OCI-LY3 (cell line): ENCODE measurements at regions not wholly inside any gene's neighbourhood (a gene's known extent, or its start where the extent isn't known, plus 50 kb on each side); places are given as distances from the start of the nearest gene placed in this dataset.

ENCODE experiments used
- H2AFZ ChIP-seq: fragments of 200-600, 300-600 bp; shearing (Covaris generic); 2 replicates; pipeline ENCODE4 v1.6.0; 2014; ENCODE audit warnings: antibody characterized with exemption, low read depth, low read length
- H3K27ac ChIP-seq: fragments of 200-600, 300-600 bp; sonication (generic); 2 replicates; pipeline ENCODE4 v1.5.1; 2014; ENCODE audit warnings: mild to moderate bottlenecking, low read length, moderate library complexity, mixed read lengths
- H3K27me3 ChIP-seq: fragments of 200-600, 300-600 bp; sonication (generic); 2 replicates; pipeline ENCODE4 v1.6.1; 2014; ENCODE audit warnings: low read depth, low read length, mixed read lengths
- H3K36me3 ChIP-seq: fragments of 200-600, 300-600 bp; sonication (generic); replicated peaks from 2 replicates; pipeline ENCODE3; 2014; ENCODE audit warnings: low read depth, low read length, mixed read lengths
- H3K4me1 ChIP-seq: fragments of 300-600, 200-600 bp; sonication (generic); 2 replicates; pipeline ENCODE4 v1.6.1; 2014; ENCODE audit warnings: low read length, mixed read lengths
- H3K4me2 ChIP-seq: fragments of 200-600, 300-600 bp; sonication (generic); 2 replicates; pipeline ENCODE4 v1.6.1; 2014; ENCODE audit warnings: low read length, mixed read lengths
- H3K4me3 ChIP-seq: fragments of 300-600, 200-600 bp; sonication (generic); 2 replicates; pipeline ENCODE4 v1.5.1; 2014; ENCODE audit warnings: antibody characterized with exemption, mild to moderate bottlenecking, low read length, moderate library complexity
- H3K79me2 ChIP-seq: fragments of 300-600, 200-600 bp; shearing (Covaris generic); 2 replicates; pipeline ENCODE4 v1.6.1; 2014; ENCODE audit warnings: mild to moderate bottlenecking, low read length, mixed read lengths
- H3K9ac ChIP-seq: fragments of 300-600, 200-600 bp; shearing (Covaris generic); 2 replicates; pipeline ENCODE4 v1.6.0; 2014; ENCODE audit warnings: mild to moderate bottlenecking, low read length, moderate library complexity
- H3K9me3 ChIP-seq: fragments of 200-600, 300-600 bp; shearing (Covaris generic); 2 replicates; pipeline ENCODE4 v1.6.1; 2014; ENCODE audit warnings: low read length, mixed read lengths; ENCODE audit not compliant: insufficient read depth
- H4K20me1 ChIP-seq: fragments of 200-600, 300-600 bp; sonication (generic); 2 replicates; pipeline ENCODE4 v1.6.1; 2016; ENCODE audit warnings: low read length, mixed read lengths; ENCODE audit not compliant: insufficient read depth
- CTCF ChIP-seq: fragments of 200-600, 300-600 bp; sonication (generic); IDR thresholded peaks from 2 replicates; pipeline ENCODE4 v1.5.1; 2014; ENCODE audit warnings: antibody characterized with exemption, low read length, low read depth
- EZH2phosphoT487 ChIP-seq: fragments of 200-600 bp; shearing (Covaris generic); IDR thresholded peaks from 2 replicates; pipeline ENCODE4 v1.6.1; 2018; ENCODE audit warnings: antibody characterized with exemption, mixed run types, low read depth

DNA sequence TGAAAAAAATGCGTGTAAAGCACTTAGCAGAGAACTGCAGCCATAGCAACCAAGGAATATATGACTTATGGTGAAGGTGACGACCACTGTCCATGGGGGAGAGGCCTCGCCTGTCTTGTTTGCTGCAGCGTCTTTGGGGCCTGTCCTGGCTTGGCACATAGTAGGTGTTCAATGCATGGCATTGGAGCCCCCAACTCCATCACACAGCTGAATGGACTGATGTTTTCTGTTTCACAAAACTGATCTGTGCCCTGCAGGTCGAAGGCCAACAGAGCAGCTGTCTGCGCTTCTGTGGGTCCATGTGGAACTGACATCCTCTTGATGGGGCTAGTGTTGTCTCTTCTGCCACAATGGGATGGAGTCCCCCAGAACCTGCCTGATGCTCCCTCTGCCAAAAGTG is 296.0 kb downstream of the PTPRU start:
- TF ChIP-seq EZH2phosphoT487 (no peak), CTCF (no peak)
- H3K27ac ChIP-seq = no peak overlapping the region
- no peak overlapping the region for H3K4me2 ChIP-seq
- H3K4me3 ChIP-seq = no peak overlapping the region
- no peaks in the 10 kb centered on the region for H3K36me3 ChIP-seq
- H3K9ac ChIP-seq = no peak overlapping the region
- no peaks in the 10 kb centered on the region for H3K4me1 ChIP-seq
- no peaks in the 10 kb centered on the region for H3K27me3 ChIP-seq
- peaks cover 8% of the 10 kb centered on the region; the same call in 1 of the 2 replicates for H3K9me3 ChIP-seq
- H2AFZ ChIP-seq = no peak overlapping the region
- no peaks in the 10 kb centered on the region for H4K20me1 ChIP-seq
- no peaks in the 10 kb centered on the region for H3K79me2 ChIP-seq

DNA sequence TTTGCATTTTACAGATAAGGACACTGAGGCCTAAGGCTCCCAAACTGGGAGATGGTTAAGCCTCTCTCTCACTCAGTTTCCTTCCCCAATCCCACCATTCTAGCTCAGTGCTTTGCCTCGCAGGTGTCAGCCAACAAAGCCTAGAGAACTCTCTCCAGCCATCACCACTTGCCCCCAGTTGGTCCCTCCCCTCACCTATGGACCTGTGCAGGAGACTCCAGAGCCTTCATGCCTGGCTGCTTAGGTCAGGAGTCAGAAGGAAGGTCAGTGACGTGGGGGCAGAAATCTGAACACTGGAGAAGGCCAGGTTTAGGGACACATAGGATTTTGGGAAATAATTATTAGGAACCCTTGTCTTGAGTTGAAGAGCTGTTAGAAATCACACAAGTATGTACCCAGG is 295.3 kb downstream of the PTPRU start:
- no peak overlapping the region for H2AFZ ChIP-seq
- H3K4me2 ChIP-seq = no peak overlapping the region
- H4K20me1 ChIP-seq = no peaks in the 10 kb centered on the region
- no peak overlapping the region for H3K9ac ChIP-seq
- no peak overlapping the region for H3K27ac ChIP-seq
- TF ChIP-seq EZH2phosphoT487 (no peak), CTCF (no peak)
- peaks cover 8% of the 10 kb centered on the region; the same call in 1 of the 2 replicates for H3K9me3 ChIP-seq
- H3K36me3 ChIP-seq = no peaks in the 10 kb centered on the region
- no peaks in the 10 kb centered on the region for H3K79me2 ChIP-seq
- H3K4me3 ChIP-seq = no peak overlapping the region
- no peaks in the 10 kb centered on the region for H3K4me1 ChIP-seq
- H3K27me3 ChIP-seq = no peaks in the 10 kb centered on the region

DNA sequence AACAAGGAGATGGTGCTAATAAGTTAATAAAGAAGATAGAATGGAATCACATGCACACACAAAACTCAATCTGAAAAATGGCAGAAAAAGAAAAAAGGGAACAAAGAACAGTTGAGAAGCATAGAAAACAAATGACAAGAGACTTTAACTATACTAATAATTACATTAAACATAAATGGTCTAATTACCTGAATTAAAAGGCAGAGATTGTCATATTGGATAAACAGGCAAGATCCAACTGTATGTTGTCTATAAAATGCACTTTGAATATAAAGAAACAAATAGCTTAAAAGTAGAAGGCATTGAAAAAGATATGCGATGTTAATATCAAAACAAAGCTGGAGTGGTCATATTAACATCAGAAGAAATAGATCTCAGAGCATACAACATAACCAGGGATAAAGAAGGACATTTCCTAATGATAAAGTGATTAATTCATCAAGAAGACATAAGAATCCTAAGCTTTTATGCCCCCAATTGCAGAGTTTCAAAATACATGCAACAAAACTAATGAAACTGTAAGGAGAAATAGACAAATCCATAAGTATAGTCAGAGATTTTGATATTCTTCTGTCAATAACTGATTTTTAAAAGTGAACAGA is 293.5 kb downstream of the PTPRU start:
- TF ChIP-seq CTCF (no peak), EZH2phosphoT487 (no peak)

DNA sequence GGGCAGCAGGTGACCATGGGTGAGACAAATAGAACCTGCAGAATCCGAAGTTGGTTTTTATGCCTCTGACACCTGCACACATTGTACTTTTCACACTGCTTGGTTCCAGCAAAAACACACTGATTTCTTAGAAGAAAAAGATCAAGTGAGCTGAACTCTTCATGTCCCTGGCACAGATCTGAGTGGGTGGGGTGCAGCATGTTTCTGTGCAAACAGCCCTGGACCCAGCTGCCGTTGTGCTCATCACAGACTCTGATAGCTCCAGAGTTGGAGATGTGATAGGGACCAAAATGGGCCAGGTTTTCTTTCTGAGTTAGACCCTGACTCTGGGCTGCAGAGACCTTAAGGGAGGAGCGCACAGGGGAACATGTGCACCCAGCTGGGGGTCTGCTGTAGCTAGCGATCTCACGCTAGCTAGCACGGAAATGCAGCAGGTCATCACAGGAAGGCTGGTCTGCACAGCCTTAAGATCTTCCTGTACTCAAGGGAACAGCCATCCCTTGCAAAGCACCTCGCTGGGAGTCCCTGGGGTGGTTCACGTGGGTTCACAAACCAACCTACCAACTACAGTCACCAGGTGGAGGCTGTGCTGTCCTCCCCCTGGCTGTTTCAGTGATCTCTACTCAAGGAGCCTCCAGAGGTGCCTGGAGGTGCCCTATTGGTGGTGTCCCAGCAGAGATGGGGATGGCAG is 291.1 kb downstream of the PTPRU start:
- H3K27ac ChIP-seq = no peak overlapping the region
- no peaks in the 10 kb centered on the region for H3K4me1 ChIP-seq
- H3K9me3 ChIP-seq = peaks cover 8% of the 10 kb centered on the region; the same call in 1 of the 2 replicates
- H4K20me1 ChIP-seq = no peaks in the 10 kb centered on the region
- TF ChIP-seq CTCF (no peak), EZH2phosphoT487 (no peak)
- no peaks in the 10 kb centered on the region for H3K79me2 ChIP-seq
- H3K4me2 ChIP-seq = no peak overlapping the region
- H3K27me3 ChIP-seq = no peaks in the 10 kb centered on the region
- H3K9ac ChIP-seq = no peak overlapping the region
- no peak overlapping the region for H2AFZ ChIP-seq
- no peak overlapping the region for H3K4me3 ChIP-seq
- H3K36me3 ChIP-seq = no peaks in the 10 kb centered on the region

More for the DNA sequence above, 293.5 kb downstream of the PTPRU start:
- no peak overlapping the region for H3K4me2 ChIP-seq
- H3K9me3 ChIP-seq = peaks cover 8% of the 10 kb centered on the region; the same call in 1 of the 2 replicates
- no peaks in the 10 kb centered on the region for H3K4me1 ChIP-seq
- H3K27ac ChIP-seq = no peak overlapping the region
- no peaks in the 10 kb centered on the region for H3K27me3 ChIP-seq
- no peak overlapping the region for H3K9ac ChIP-seq
- H2AFZ ChIP-seq = no peak overlapping the region
- H3K79me2 ChIP-seq = no peaks in the 10 kb centered on the region
- no peak overlapping the region for H3K4me3 ChIP-seq
- no peaks in the 10 kb centered on the region for H3K36me3 ChIP-seq
- H4K20me1 ChIP-seq = no peaks in the 10 kb centered on the region
